ENCODE measurements at regions not wholly inside any gene's neighbourhood (a gene's known extent, or its start where the extent isn't known, plus 50 kb on each side); places are given as distances from the start of the nearest gene placed in this dataset.

DNA sequence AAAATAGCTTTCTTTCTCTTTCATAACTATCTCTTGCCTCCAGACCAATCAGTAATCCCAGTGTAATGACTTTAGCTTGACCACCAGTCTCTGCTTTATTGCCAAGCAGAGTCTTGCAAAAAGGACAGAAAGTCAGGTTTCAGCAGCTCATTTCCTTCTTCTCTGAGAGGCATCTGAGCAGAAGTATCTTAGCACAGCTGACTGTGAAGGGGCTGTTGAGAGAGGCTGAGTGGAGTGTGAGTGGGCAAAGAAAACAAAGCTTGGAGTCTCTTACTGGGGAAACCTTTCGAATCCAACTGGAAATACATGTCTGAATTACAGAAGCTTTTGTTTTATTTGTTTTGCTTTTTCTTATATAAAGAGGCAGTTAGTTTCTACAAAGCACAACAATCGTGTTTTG is 170.3 kb upstream of the IGFBP7 start:
- TF ChIP-seq, protein P1, sequence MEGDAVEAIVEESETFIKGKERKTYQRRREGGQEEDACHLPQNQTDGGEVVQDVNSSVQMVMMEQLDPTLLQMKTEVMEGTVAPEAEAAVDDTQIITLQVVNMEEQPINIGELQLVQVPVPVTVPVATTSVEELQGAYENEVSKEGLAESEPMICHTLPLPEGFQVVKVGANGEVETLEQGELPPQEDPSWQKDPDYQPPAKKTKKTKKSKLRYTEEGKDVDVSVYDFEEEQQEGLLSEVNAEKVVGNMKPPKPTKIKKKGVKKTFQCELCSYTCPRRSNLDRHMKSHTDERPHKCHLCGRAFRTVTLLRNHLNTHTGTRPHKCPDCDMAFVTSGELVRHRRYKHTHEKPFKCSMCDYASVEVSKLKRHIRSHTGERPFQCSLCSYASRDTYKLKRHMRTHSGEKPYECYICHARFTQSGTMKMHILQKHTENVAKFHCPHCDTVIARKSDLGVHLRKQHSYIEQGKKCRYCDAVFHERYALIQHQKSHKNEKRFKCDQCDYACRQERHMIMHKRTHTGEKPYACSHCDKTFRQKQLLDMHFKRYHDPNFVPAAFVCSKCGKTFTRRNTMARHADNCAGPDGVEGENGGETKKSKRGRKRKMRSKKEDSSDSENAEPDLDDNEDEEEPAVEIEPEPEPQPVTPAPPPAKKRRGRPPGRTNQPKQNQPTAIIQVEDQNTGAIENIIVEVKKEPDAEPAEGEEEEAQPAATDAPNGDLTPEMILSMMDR (IDR thresholded peaks at IDR 0.05), result no peak
- Mint-ChIP-seq H3K27me3 (peaks cover 5% of the 10 kb centered on the region), H3K27ac (no peak overlapping the region), H3K36me3 (ENCODE audit: low read depth) (no peaks in the 10 kb centered on the region), H3K4me3 (no peak overlapping the region), H3K9me3 (no peaks in the 10 kb centered on the region), H3K4me1 (ENCODE audit: low read depth) (no peaks in the 10 kb centered on the region)
- POLR2A ChIA-PET, result no interaction called here
- Histone ChIP-seq H3K27ac (ENCODE audit: low read depth in 1 of 2, low read length in 2 of 2) (no peak overlapping the region), H3K27me3 (ENCODE audit: control insufficient read depth in 1 of 2, insufficient read depth in 2 of 2, low read length in 2 of 2) (no peaks in the 10 kb centered on the region), H3K36me3 (ENCODE audit: insufficient read depth, low read length) (no peaks in the 10 kb centered on the region), H3K9me3 (ENCODE audit: control insufficient read depth in 1 of 2, insufficient read depth in 1 of 2, low read length in 2 of 2) (no peaks in the 10 kb centered on the region), H3K4me1 (ENCODE audit: insufficient read depth, low read length) (no peaks in the 10 kb centered on the region), H3K4me3 (ENCODE audit: low read length) (no peak overlapping the region)
- ATAC-seq (ENCODE audit: poor library complexity) (no peak), DNase-seq (no peak)
- CTCF ChIA-PET, result no interaction called here
- intact Hi-C loops (cut with DNase I, micrococcal nuclease), result no loop called here

DNA sequence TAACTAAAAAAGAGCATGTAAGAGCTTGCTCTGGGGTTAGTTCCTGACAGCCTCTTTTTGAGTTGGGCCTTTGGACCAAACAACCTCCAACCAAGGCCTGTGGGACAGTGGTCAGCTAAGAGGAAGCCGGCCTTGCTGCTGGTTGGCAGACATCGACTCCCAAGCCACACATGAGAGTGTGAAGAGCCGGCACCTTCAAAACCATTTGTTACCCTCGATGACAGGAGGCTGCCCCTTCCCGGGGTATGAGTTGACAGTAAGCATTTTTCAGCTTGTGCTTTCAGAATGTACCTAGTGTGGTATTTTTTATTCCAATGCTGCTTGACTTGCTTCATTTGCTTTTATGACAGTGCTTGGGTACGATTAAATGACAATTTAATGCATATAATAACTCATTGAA is 168.6 kb upstream of the IGFBP7 start:
- ATAC-seq (ENCODE audit: poor library complexity) (no peak), DNase-seq (no peak)
- no peaks in the 10 kb centered on the region for H3K9me3 ChIP-seq (ENCODE audit: control insufficient read depth in 1 of 2, insufficient read depth in 1 of 2, low read length in 2 of 2)
- no peaks in the 10 kb centered on the region for H3K36me3 Mint-ChIP-seq (ENCODE audit: low read depth)
- no peak overlapping the region for H3K27ac ChIP-seq (ENCODE audit: low read depth in 1 of 2, low read length in 2 of 2)
- TF ChIP-seq, protein P1 (IDR thresholded peaks at IDR 0.05), result no peak
- no peak overlapping the region for H3K27ac Mint-ChIP-seq
- POLR2A ChIA-PET, result no interaction called here
- H3K9me3 Mint-ChIP-seq, result no peaks in the 10 kb centered on the region
- CTCF ChIA-PET, result no interaction called here
- no peaks in the 10 kb centered on the region for H3K4me1 Mint-ChIP-seq (ENCODE audit: low read depth)
- intact Hi-C loops (cut with DNase I, micrococcal nuclease), result no loop called here
- H3K4me3 Mint-ChIP-seq, result no peak overlapping the region
- no peaks in the 10 kb centered on the region for H3K4me1 ChIP-seq (ENCODE audit: insufficient read depth, low read length)
- H3K27me3 Mint-ChIP-seq, result no peaks in the 10 kb centered on the region
- no peak overlapping the region for H3K4me3 ChIP-seq (ENCODE audit: low read length)
- H3K36me3 ChIP-seq (ENCODE audit: insufficient read depth, low read length), result no peaks in the 10 kb centered on the region
- H3K27me3 ChIP-seq (ENCODE audit: control insufficient read depth in 1 of 2, insufficient read depth in 2 of 2, low read length in 2 of 2), result no peaks in the 10 kb centered on the region

DNA sequence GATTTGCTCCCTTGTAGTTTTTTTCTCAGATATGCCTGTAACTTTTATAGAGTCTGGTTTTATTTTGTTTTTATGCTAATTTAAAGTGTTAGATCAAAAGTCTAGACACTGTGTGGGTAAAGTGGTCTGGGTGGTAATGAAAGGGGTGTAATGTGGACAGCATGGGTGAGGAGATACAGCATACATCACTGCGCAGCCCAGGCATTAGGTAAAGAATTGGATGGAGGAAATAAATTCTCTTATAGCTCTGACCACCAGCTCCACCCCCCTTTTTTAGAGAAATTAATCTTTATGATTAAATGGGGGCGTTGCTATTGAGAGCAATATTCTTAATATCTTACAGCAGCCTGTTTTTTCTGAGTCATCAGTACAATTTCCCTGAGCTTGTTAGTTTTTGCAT is 163.9 kb upstream of the IGFBP7 start:
- Mint-ChIP-seq H3K36me3 (ENCODE audit: low read depth) (no peaks in the 10 kb centered on the region), H3K4me1 (ENCODE audit: low read depth) (no peaks in the 10 kb centered on the region), H3K4me3 (no peak overlapping the region), H3K9me3 (no peaks in the 10 kb centered on the region), H3K27ac (no peak overlapping the region), H3K27me3 (no peaks in the 10 kb centered on the region)
- H3K36me3 ChIP-seq (ENCODE audit: insufficient read depth, low read length), result no peaks in the 10 kb centered on the region
- H3K9me3 ChIP-seq (ENCODE audit: control insufficient read depth in 1 of 2, insufficient read depth in 1 of 2, low read length in 2 of 2), result no peaks in the 10 kb centered on the region
- intact Hi-C loops (cut with DNase I, micrococcal nuclease), result no loop called here
- no peak overlapping the region for H3K4me3 ChIP-seq (ENCODE audit: low read length)
- H3K27ac ChIP-seq (ENCODE audit: low read depth in 1 of 2, low read length in 2 of 2), result no peak overlapping the region
- DNase-seq (no peak), ATAC-seq (ENCODE audit: poor library complexity) (no peak)
- H3K27me3 ChIP-seq (ENCODE audit: control insufficient read depth in 1 of 2, insufficient read depth in 2 of 2, low read length in 2 of 2), result no peaks in the 10 kb centered on the region
- ChIA-PET POLR2A (no interaction called here), CTCF (no interaction called here)
- no peaks in the 10 kb centered on the region for H3K4me1 ChIP-seq (ENCODE audit: insufficient read depth, low read length)
- TF ChIP-seq, protein P1 (IDR thresholded peaks at IDR 0.05), result no peak

All from CD4-positive, alpha-beta T cell (primary cell).